NCI-H82 (cell line): ENCODE measurements at regions not wholly inside any gene's neighbourhood (a gene's known extent, or its start where the extent isn't known, plus 50 kb on each side); places are given as distances from the start of the nearest gene placed in this dataset.

Experiments
- DNase-seq: peaks from one replicate; lab custom pipeline; 2025; lab: John Stamatoyannopoulos, UW

GRCh38 chr3:80052271-80052670 lies 284.5 kb upstream of the ROBO1 start:
- no peak for DNase-seq

GRCh38 chr3:80051602-80051962 lies 283.8 kb upstream of the ROBO1 start:
- no peak for DNase-seq

GRCh38 chr3:80050826-80051601 lies 283.2 kb upstream of the ROBO1 start:
- DNase-seq: no peak

GRCh38 chr3:80043226-80043625 lies 275.4 kb upstream of the ROBO1 start:
- no peak for DNase-seq

- DNase-seq: no peak
These were observed 272.3 kb upstream of the ROBO1 start for GRCh38 chr3:80040067-80040466.

GRCh38 chr3:80036176-80036575 lies 268.4 kb upstream of the ROBO1 start:
- DNase-seq: no peak

GRCh38 chr3:80035021-80035420 lies 267.2 kb upstream of the ROBO1 start:
- no peak for DNase-seq

- no peak for DNase-seq
These were observed 255.2 kb upstream of the ROBO1 start for GRCh38 chr3:80023010-80023409.

- no peak for DNase-seq
These were observed 250.6 kb upstream of the ROBO1 start for GRCh38 chr3:80018375-80018774.

GRCh38 chr3:80017369-80017768 lies 249.6 kb upstream of the ROBO1 start:
- no peak for DNase-seq

GRCh38 chr3:80014576-80014975 lies 246.8 kb upstream of the ROBO1 start:
- DNase-seq: no peak

GRCh38 chr3:80010021-80010571 lies 242.3 kb upstream of the ROBO1 start:
- no peak for DNase-seq

GRCh38 chr3:80007522-80007921 lies 239.7 kb upstream of the ROBO1 start:
- DNase-seq: no peak

GRCh38 chr3:80006315-80006714 lies 238.5 kb upstream of the ROBO1 start:
- DNase-seq: no peak

- no peak for DNase-seq
These were observed 232.2 kb upstream of the ROBO1 start for GRCh38 chr3:80000022-80000421.

GRCh38 chr3:79994397-79994796 lies 226.6 kb upstream of the ROBO1 start:
- no peak for DNase-seq

GRCh38 chr3:79986338-79986737 lies 218.5 kb upstream of the ROBO1 start:
- no peak for DNase-seq

GRCh38 chr3:79985816-79986215 lies 218.0 kb upstream of the ROBO1 start:
- no peak for DNase-seq

GRCh38 chr3:79983118-79983517 lies 215.3 kb upstream of the ROBO1 start:
- DNase-seq: no peak

GRCh38 chr3:79979990-79980389 lies 212.2 kb upstream of the ROBO1 start:
- DNase-seq: no peak

- DNase-seq: no peak
These were observed 208.7 kb upstream of the ROBO1 start for GRCh38 chr3:79976466-79976865.

- DNase-seq: no peak
These were observed 206.3 kb upstream of the ROBO1 start for GRCh38 chr3:79973917-79974595.

- DNase-seq: no peak
These were observed 205.7 kb upstream of the ROBO1 start for GRCh38 chr3:79973482-79973881.
